ENCODE measurements at regions not wholly inside any gene's neighbourhood (a gene's known extent, or its start where the extent isn't known, plus 50 kb on each side); places are given as distances from the start of the nearest gene placed in this dataset.

- H3K4me3 ChIP-seq (ENCODE audit: control insufficient read depth, low read depth, low read length) = no peak overlapping the region
- TF ChIP-seq CTCF (IDR thresholded peaks at IDR 0.05; ENCODE audit: control insufficient read depth, insufficient read depth, low read depth, low read length, missing control alignments) = no peak
- no peak for DNase-seq (ENCODE audit: low read depth)
Observed at GRCh38 chrX:42460706-42461105, 317.3 kb downstream of the PPP1R2C start.

GRCh38 chrX:42459735-42460134, 318.2 kb downstream of the PPP1R2C start:
- no peak for TF ChIP-seq CTCF (IDR thresholded peaks at IDR 0.05; ENCODE audit: control insufficient read depth, insufficient read depth, low read depth, low read length, missing control alignments)
- DNase-seq (ENCODE audit: low read depth) = no peak

GRCh38 chrX:42456176-42456700, 321.7 kb downstream of the PPP1R2C start:
- no peak for DNase-seq (ENCODE audit: low read depth)
- no peak for TF ChIP-seq CTCF (IDR thresholded peaks at IDR 0.05; ENCODE audit: control insufficient read depth, insufficient read depth, low read depth, low read length, missing control alignments)
- H3K4me3 ChIP-seq (ENCODE audit: control insufficient read depth, low read depth, low read length) = no peak overlapping the region

More at GRCh38 chrX:42459735-42460134, 318.2 kb downstream of the PPP1R2C start:
- H3K4me3 ChIP-seq (ENCODE audit: control insufficient read depth, low read depth, low read length) = no peak overlapping the region

- no peak overlapping the region for H3K4me3 ChIP-seq (ENCODE audit: control insufficient read depth, low read depth, low read length)
- no peak for TF ChIP-seq CTCF (IDR thresholded peaks at IDR 0.05; ENCODE audit: control insufficient read depth, insufficient read depth, low read depth, low read length, missing control alignments)
- DNase-seq (ENCODE audit: low read depth) = no peak
Observed at GRCh38 chrX:42450228-42450627, 327.7 kb downstream of the PPP1R2C start.

- no peak overlapping the region for H3K4me3 ChIP-seq (ENCODE audit: control insufficient read depth, low read depth, low read length)
- no peak for TF ChIP-seq CTCF (IDR thresholded peaks at IDR 0.05; ENCODE audit: control insufficient read depth, insufficient read depth, low read depth, low read length, missing control alignments)
- no peak for DNase-seq (ENCODE audit: low read depth)
Observed at GRCh38 chrX:42443267-42443666, 334.7 kb downstream of the PPP1R2C start.

- H3K4me3 ChIP-seq (ENCODE audit: control insufficient read depth, low read depth, low read length) = no peak overlapping the region
- DNase-seq (ENCODE audit: low read depth) = no peak
- TF ChIP-seq CTCF (IDR thresholded peaks at IDR 0.05; ENCODE audit: control insufficient read depth, insufficient read depth, low read depth, low read length, missing control alignments) = no peak
Observed at GRCh38 chrX:42442745-42443144, 335.2 kb downstream of the PPP1R2C start.

- no peak for DNase-seq (ENCODE audit: low read depth)
- TF ChIP-seq CTCF (IDR thresholded peaks at IDR 0.05; ENCODE audit: control insufficient read depth, insufficient read depth, low read depth, low read length, missing control alignments) = no peak
Observed at GRCh38 chrX:42437211-42437610, 340.8 kb downstream of the PPP1R2C start.

More at GRCh38 chrX:42437211-42437610, 340.8 kb downstream of the PPP1R2C start:
- no peak overlapping the region for H3K4me3 ChIP-seq (ENCODE audit: control insufficient read depth, low read depth, low read length)

All from AG09309 (cell line).